Right cardiac atrium (tissue), 5 donors: ENCODE measurements at regions not wholly inside any gene's neighbourhood (a gene's known extent, or its start where the extent isn't known, plus 50 kb on each side); places are given as distances from the start of the nearest gene placed in this dataset.
"Not testable (repeated sequence)": the region's sequence is repeated elsewhere in the genome, so short reads cannot be mapped to it uniquely, and the experiment has no call there.

ENCODE experiments used
- ATAC-seq, 2 donors: fragments of 200-7000 bp; cut with Tn5 transposase; one replicate each; pipeline versions ENCODE4 v1.8.0 to v1.9.1; 2020; ENCODE audit warnings: moderate library complexity in 2 of 2, mild to moderate bottlenecking in 1 of 2
- DNase-seq, 3 donors: peaks; one replicate each; pipeline ENCODE4 v3.0.0-alpha.2; 2020
- H3K27ac ChIP-seq: one replicate; pipeline ENCODE4 v1.5.1; 2013; ENCODE audit warnings: mild to moderate bottlenecking, low read length, control low read depth, moderate library complexity
- H3K27me3 ChIP-seq: one replicate; pipeline ENCODE4 v1.6.1; 2013; ENCODE audit not compliant: control insufficient read depth, insufficient read depth
- H3K4me1 ChIP-seq: one replicate; pipeline ENCODE4 v1.6.1; 2013; ENCODE audit warnings: low read length; ENCODE audit not compliant: control insufficient read depth, insufficient read depth
- H3K4me3 ChIP-seq: one replicate; pipeline ENCODE4 v1.5.1; 2013; ENCODE audit warnings: low read length, control low read depth
- H3K9me3 ChIP-seq: one replicate; pipeline ENCODE4 v1.6.1; 2013; ENCODE audit warnings: low read length; ENCODE audit not compliant: control insufficient read depth
- WGBS: extraction: QIAGEN DNeasy Blood & Tissue Kit; methylation state at CpG from one replicate; pipeline ENCODE4 v1.1.7; 2013; 5-methylcytosine and 5-hydroxymethylcytosine counted together
- intact Hi-C, 4 donors: fragments of 100-400 bp; cut with DNase I; formaldehyde crosslinking; loops; one replicate each; pipeline versions ENCODE4 v1.11.0 to v1.14.0; 2022 to 2023
- donor health status: healthy with polysubstance abuse.
- donor health status: DM: no; HTN: yes; CAD: no.
- donor health status: DM: no; HTN: no; CAD: no.
- donor health status: DM: no; HTN: yes; CAD: no; lungs with severe emphysema.
- donor health status: DM: yes; HTN: yes; CAD: no.

DNA sequence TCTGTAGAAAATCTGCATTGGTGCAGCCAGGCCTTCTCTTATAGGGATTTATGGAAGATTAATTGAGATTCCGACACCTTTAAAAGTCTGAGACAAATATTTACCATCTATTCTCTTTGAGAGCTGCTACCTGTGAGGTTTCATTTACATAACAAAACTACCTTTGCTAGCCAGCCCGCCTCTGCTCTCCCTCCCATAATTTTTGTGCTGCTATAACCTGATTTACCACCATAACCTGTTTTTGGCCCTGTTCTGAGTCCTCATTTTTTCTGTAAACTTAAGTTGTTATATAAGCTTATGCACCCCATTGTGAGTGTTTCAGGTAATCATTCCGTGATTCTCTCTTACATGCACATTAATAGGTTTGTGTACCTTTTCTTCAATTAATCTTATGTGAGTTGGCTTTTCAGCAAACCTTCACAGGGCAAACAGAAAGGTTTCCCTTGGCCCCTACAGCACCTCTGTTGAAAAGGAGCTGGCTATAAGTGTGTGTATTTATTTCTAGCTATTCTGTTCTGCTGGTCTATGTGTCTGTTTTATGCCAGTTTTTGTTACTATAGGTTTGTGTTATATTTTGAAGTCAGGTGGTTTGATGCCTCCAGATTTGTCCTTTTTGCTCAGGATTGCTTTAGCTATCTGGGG is 114.9 kb upstream of the XIRP2 start:
- no peaks in the 10 kb centered on the region for H3K27me3 ChIP-seq
- ATAC-seq (no peak), DNase-seq (no peak)
- intact Hi-C loops = no loop called here
- H3K4me3 ChIP-seq = no peak overlapping the region
- 62% methylated on average over 3 of the region's 3 CpGs for WGBS
- no peaks in the 10 kb centered on the region for H3K9me3 ChIP-seq
- H3K4me1 ChIP-seq = no peaks in the 10 kb centered on the region
- no peak overlapping the region for H3K27ac ChIP-seq

DNA sequence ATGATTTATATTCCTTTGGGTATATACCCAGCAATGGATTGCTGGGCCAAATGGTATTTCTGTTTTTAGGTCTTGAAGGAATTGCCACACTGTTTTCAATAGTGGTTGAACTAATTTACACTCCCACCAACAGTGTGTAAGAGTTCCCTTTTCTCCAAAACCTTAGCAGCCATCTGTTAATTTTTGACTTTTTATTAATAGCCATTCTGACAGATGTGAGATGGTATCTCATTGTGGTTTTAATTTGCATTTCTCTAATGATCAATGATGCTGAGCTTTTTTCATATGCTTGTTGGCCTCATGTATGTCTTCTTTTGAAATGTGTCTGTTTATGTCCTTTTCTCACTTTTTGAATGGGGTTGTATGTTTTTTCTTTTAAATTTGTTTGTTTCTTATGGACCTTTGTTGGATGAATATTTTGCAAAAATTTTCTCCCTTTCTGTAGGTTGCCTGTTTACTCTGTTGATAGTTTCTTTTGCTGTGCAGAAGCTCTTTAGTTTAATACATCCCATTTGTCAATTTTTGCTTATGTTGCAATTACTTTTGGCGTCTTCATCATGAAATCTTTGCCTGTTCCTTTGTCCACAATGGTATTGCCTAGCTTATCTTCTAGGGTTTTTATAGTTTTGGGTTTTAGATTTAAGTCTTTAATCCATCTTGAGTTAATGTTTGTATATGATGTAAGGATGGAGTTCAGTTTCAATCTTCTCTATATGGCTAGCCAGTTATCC is 119.7 kb upstream of the XIRP2 start:
- Histone ChIP-seq H3K4me3 (no peak overlapping the region), H3K27ac (no peak overlapping the region), H3K27me3 (no peaks in the 10 kb centered on the region), H3K4me1 (no peaks in the 10 kb centered on the region), H3K9me3 (no peaks in the 10 kb centered on the region)
- DNase-seq = no peak
- ATAC-seq = no peak
- 45% methylated on average over 1 of the region's 1 CpG for WGBS
- intact Hi-C loops = no loop called here

DNA sequence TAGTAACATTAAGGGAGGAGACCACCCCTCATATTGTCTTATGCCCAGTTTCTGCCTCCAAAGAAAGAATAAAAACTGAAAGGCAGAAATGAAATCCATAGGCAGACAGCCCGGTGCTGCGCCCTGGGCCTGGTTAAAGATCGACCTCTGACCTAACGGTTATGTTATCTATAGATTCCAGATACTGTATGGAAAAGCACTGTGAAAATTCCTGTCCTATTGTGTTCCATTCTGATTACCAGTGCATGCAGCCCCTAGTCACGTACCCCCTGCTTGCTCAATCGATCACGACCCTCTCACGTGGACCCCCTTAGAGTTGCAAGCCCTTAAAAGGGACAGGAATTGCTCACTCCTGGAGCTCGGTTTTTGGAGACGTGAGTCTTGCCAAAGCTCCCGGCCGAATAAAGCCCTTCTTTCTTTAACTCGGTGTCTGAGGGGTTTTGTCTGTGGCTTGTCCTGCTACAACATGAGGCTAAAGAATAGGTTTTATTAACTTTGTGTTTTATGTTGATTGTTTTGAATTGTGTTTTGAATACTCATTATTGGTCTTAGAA is 121.4 kb upstream of the XIRP2 start:
- WGBS = 79% methylated on average over 13 of the region's 13 CpGs
- H3K27ac ChIP-seq, H3K9me3 ChIP-seq, H3K4me3 ChIP-seq, H3K27me3 ChIP-seq, DNase-seq, ATAC-seq, intact Hi-C loops, H3K4me1 ChIP-seq: not testable (repeated sequence)

DNA sequence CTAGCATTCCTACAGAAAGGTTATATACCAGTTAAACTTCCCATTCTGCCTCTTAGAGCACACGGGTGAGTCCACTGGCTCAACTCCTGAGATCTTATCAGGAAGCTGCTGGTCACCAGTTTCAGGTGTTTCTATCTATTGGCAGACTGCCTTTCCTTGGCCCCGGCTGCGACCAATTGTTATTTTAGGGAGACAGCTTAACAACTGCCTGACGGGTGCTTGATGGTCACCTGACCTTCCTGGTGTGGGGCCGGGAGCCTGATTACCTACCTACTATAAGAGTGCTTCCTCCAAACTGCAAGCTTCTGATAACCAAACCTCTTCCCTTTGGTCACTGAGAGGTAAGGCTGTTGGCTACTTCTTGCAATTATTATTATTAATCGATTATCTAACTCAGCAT is 122.1 kb upstream of the XIRP2 start:
- WGBS = 54% methylated on average over 6 of the region's 6 CpGs
- H3K27me3 ChIP-seq = no peaks in the 10 kb centered on the region
- H3K27ac ChIP-seq = no peak overlapping the region
- H3K4me1 ChIP-seq = no peaks in the 10 kb centered on the region
- no peaks in the 10 kb centered on the region for H3K9me3 ChIP-seq
- no peak for ATAC-seq
- intact Hi-C loops = no loop called here
- peak in 1 of 3 donors; percentile 9 for DNase-seq
- no peak overlapping the region for H3K4me3 ChIP-seq

DNA sequence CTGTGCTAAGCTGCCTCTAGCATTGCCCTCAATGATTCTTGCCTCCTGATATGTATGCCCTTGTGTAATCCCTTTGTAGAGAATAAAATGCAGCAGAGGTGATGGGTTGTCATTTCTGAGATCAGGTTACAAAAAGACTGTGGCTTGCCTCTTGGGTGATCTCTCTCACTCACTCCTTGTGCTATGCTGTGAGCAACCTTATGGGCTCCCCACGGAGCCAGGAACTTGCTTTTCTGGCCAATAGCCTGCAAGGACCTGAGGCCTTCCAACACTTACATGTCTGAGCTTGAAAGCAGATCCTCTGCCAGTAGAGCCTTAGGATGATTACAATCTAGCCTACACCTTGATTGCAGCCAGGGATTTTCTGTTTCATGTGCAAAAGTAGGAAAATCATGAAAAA is 123.1 kb upstream of the XIRP2 start:
- Histone ChIP-seq H3K4me3 (no peak overlapping the region), H3K4me1 (no peaks in the 10 kb centered on the region), H3K9me3 (no peaks in the 10 kb centered on the region), H3K27me3 (no peaks in the 10 kb centered on the region), H3K27ac (no peak overlapping the region)
- ATAC-seq (no peak), DNase-seq (no peak)
- 57% methylated on average over 1 of the region's 1 CpG for WGBS
- intact Hi-C loops = no loop called here

DNA sequence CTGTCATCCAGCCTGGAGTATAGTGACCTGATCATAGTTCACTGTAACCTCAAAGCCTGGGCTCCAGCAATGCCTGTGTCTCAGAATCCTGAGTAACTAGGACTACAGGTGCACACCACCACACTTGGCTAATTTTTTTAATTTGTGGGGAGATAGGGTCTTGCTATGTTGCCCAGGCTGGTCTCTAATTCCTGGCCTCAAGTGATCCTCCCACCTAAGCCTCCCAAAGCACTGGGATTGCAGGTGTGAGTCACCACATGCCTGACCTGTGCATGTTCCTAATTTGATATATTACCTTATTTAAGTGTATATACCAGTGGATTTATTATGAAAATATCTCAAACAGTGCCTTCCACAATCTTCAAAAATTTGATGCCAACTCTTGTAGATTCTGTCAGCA is 123.6 kb upstream of the XIRP2 start:
- ATAC-seq = no peak
- no peaks in the 10 kb centered on the region for H3K9me3 ChIP-seq
- no peak overlapping the region for H3K4me3 ChIP-seq
- no peak for DNase-seq
- no peaks in the 10 kb centered on the region for H3K27me3 ChIP-seq
- H3K27ac ChIP-seq = no peak overlapping the region
- H3K4me1 ChIP-seq = no peaks in the 10 kb centered on the region
- intact Hi-C loops = no loop called here

DNA sequence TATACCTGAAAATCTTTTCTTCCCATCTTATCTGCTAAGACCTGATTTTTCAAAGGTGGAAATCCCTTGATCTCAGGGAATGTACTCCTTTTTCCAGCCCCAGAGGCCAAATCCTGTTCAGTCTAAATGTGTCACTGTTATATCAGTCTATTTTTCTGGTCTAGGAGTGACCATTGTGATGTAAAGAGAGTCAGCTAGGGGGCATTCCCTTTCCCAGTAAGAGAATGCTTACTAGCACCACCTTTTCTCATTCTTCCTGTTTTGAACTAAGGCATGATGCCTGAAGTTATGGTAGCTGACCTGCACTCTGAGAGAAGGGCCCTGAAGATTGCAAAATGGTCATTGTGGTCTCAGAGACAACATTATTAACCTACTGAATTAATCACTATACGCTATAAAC is 124.1 kb upstream of the XIRP2 start:
- intact Hi-C loops = no loop called here
- H3K9me3 ChIP-seq = no peaks in the 10 kb centered on the region
- 91% methylated on average over 1 of the region's 1 CpG for WGBS

DNA sequence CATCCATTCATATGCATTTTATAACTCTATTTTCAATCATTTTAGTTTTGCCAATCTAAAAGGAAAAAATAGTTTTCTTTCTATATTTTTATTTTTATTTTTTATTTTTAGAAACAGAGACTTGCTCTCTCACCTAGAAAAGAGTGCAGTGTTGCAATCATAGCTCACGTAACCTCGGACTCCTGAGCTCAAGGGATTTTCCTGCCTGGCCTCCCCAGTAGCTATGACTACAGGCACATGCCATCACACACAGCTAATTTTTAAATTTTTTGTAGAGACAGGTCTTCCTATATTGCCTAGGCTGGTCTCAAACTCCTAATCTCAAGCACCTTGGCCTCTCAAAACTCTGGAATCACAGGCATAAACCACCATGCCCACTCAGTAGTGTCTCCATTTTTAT is 125.5 kb upstream of the XIRP2 start:
- H3K4me1 ChIP-seq = no peaks in the 10 kb centered on the region
- DNase-seq (no peak), ATAC-seq (no peak)
- no peak overlapping the region for H3K27ac ChIP-seq
- H3K9me3 ChIP-seq = no peaks in the 10 kb centered on the region
- 90% methylated on average over 2 of the region's 2 CpGs for WGBS
- intact Hi-C loops = no loop called here
- no peak overlapping the region for H3K4me3 ChIP-seq
- no peaks in the 10 kb centered on the region for H3K27me3 ChIP-seq

More for the DNA sequence above, 124.1 kb upstream of the XIRP2 start:
- ATAC-seq (no peak), DNase-seq (no peak)
- H3K4me1 ChIP-seq = no peaks in the 10 kb centered on the region
- no peak overlapping the region for H3K27ac ChIP-seq
- H3K4me3 ChIP-seq = no peak overlapping the region
- no peaks in the 10 kb centered on the region for H3K27me3 ChIP-seq

DNA sequence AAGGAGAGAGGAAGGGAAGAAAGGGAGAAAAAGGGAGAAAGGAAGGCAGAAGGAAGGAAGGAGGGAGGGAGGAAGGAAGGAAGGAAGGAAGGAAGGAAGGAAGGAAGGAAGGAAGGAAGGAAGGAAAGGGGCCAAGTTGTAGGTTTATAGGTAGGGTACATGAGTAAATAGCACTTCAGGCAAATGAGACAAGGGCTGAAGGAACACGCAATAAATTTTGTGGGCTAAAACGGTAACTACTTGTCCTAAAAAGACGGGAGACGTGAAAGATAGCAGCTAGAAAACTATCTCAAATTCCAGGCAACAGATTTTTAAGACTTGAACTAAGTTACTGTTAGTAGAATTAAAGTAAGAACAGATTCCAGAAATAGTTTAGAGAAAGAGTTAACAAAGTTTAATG is 129.3 kb upstream of the XIRP2 start:
- ATAC-seq (no peak), DNase-seq (no peak)
- H3K27me3 ChIP-seq = no peaks in the 10 kb centered on the region
- H3K27ac ChIP-seq = no peak overlapping the region
- no peaks in the 10 kb centered on the region for H3K9me3 ChIP-seq
- H3K4me3 ChIP-seq = no peak overlapping the region
- H3K4me1 ChIP-seq = no peaks in the 10 kb centered on the region
- intact Hi-C loops = no loop called here
- 87% methylated on average over 4 of the region's 4 CpGs for WGBS

DNA sequence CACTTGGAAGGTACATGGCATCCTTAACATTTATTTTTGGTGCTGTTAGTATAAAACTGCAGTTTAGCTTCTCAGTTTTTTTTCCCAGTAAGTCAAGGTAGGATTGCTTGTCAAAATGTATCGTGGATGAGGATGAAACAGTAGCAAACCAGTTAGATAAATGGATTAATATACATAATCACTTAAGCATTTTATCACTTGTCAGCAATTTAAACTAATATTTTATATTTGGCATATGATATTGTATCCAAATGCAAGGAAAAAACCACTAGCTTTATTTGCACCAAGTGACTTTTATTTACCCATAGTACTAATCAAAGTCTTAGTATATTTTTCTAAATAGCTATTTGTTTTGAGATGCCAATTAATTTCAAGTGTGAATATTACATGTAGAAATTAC is 137.7 kb upstream of the XIRP2 start:
- ATAC-seq (no peak), DNase-seq (no peak)
- Histone ChIP-seq H3K27ac (no peak overlapping the region), H3K4me1 (no peaks in the 10 kb centered on the region), H3K4me3 (no peak overlapping the region), H3K9me3 (peaks cover 2% of the 10 kb centered on the region), H3K27me3 (no peaks in the 10 kb centered on the region)
- 1% methylated on average over 1 of the region's 1 CpG for WGBS
- intact Hi-C loops = no loop called here

DNA sequence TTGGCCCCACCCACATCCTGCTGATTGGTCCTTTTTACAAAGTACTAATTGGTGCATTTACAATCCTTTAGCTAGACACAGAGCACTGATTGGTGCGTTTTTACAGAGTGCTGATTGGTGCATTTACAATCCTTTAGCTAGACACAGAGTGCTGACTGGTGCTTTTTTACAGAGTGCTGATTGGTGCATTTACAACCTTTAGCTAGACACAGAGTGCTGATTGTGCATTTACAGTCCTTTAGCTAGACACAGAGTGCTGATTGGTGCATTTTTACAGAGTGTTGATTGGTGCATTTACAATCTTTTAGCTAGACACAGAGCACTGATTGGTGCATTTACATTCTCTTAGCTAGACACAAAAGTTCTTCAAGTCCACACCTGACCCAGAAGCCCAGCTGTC is 144.2 kb upstream of the XIRP2 start:
- H3K4me3 ChIP-seq, H3K27ac ChIP-seq, H3K27me3 ChIP-seq, H3K4me1 ChIP-seq, DNase-seq, ATAC-seq, H3K9me3 ChIP-seq, intact Hi-C loops: not testable (repeated sequence)
- 75% methylated on average over 1 of the region's 1 CpG for WGBS
